GM18867 (cell line): ENCODE measurements at regions not wholly inside any gene's neighbourhood (a gene's known extent, or its start where the extent isn't known, plus 50 kb on each side); places are given as distances from the start of the nearest gene placed in this dataset.
"Not testable (repeated sequence)": the region's sequence is repeated elsewhere in the genome, so short reads cannot be mapped to it uniquely, and the experiment has no call there.

ENCODE experiments used
- ATAC-seq: cut with Tn5 transposase; IDR thresholded peaks from one replicate; pipeline ENCODE4 v1.9.1; 2021; ENCODE audit warnings: mild to moderate bottlenecking, moderate library complexity; ENCODE audit not compliant: unreplicated experiment

DNA sequence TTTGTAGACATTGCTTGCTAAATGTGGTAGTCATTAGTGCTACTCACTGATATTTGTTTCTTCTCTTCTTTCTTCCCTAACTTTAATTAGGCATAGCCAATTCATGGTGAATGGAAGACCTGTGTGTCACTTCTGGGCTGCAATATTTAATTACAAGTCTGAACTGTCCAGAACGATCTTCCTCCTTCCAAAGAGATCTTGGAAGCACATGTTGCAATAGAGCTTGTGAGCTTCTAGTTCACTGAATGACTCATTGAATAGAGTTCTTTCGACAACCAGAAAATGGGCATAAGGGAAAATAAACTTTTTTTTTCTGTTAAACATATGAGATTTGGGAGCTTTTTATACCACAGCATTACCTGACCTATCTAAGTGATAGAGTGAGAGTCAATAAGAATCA is 1264.6 kb downstream of the PCDH9 start:
- no peak for ATAC-seq

DNA sequence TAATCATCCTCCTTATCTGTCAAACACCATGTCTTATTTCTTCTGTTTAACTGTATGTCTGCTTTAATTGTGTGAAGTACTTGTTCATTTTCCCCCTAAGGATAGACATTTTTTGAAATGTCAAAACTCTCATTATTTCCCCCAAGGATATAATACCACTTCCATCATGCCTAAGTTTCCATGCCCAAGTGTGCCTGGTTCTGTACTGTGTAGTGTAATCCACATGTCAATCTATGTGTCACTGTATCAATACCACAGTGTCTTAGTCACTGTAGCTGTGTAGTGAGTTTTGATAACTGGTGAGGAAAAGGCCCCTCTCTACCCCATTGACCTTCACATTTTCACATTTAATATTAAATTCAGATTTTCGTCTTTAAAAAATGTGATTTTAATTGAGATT is 1265.5 kb downstream of the PCDH9 start:
- ATAC-seq: no peak

DNA sequence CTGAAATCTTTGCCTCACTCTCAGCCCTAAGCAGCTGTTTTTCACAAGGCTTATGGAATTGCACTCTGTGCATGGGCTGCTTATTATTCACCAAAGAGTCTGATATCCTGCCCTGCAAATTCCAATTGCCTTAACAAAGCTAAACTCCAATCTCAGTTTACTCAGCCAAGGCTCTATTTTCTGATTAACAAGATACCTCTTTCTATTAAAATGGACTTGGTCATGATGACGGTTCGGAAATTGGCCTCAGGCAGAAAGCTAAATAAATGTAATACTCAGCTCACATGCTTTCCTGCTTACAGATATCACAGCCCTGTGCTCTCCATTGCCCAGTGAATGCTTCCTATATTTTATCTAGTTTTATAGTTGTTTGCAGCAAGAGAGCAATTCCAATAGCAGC is 1270.8 kb downstream of the PCDH9 start:
- ATAC-seq: no peak

DNA sequence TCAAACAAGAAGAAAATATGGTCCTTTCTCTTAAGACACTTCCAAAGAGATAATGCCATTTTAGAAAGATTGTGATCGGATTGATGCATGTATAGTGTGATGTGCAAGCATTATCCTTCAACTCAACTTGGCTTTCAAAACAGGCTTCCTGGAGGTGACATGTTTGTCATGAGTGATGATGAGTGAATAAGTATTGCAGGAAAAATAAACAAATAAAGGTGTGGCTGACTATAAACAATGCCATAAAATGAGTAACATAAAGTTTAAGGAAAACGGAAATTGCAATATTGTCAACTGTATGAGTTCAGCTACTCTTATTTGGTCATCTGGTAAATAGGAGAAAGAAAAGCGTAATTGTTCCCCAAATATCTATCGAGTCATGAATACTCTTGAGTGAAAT is 1283.7 kb downstream of the PCDH9 start:
- ATAC-seq: no peak

DNA sequence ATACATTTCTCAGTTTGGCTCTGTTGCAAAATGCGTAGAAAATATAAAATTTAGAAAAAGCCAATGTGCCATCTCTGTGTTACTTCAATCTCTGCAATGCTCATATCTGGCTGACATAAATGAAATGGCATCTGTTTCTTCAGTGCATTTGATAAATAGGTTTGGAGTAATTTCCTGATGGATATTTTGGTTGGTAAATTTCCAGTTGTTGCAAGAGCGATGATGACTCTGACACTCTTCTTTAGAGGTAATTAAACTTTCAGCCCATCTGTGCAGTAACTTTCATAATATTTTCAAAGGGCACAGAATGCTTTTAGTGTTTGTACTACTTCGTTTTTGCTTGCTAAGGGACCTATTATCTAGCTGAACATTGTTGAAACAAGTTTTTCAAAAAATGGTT is 1286.4 kb downstream of the PCDH9 start:
- ATAC-seq: no peak

DNA sequence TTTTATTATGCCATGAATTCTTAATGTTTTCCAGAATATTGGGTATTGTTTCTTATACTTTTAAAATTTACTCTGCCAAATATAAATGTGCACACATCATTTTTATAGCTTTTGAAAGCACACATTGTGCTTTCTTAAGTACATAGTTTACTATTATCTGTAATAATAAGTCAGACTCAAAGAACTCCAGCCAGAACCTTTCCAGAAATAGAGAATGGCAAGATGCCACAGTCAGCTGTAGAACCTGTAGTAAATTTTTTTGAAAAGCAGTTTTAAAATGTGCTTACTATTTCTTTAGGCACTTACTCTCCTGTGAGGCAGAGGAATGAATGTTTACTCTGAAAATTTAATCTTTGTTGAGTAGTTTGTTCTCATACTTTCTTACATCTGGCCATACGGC is 1287.1 kb downstream of the PCDH9 start:
- no peak for ATAC-seq

DNA sequence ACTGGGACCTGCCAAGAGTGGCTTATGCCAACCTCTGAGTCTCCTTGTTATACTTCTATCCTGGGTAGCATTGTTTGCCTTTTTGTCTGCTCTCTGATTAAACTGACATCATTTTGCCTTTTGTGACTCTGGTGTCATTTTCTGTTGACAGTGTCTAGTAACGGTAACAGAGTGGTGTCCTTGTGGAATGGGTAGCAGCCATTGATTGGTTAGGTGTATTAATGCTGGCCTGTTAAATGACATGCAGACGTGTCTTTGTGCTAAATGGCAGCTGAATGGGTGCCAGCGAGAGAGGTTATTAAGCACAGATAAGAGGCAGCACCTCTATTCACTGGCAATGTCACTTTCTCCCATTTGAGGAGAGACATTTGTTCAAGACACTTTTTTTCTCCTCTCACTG is 1289.4 kb downstream of the PCDH9 start:
- no peak for ATAC-seq

DNA sequence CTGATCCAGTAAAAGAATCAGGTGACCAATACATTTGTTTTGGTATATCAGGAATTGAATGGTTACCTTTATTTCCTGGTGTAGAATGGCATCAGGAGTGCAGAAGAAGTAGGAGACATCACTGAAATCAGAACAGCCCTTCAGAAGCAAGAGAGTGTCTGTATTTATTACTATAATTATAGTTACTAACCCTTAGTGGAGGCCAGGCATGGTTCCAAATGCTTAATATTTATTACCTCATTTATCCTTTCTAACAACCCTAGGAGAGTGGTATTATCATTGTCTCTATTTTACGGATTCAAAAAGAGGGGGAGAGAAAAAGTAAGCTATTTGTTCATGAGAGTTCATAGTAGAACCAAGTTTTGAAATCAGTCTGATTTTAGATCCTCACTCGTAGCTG is 1292.9 kb downstream of the PCDH9 start:
- no peak for ATAC-seq

DNA sequence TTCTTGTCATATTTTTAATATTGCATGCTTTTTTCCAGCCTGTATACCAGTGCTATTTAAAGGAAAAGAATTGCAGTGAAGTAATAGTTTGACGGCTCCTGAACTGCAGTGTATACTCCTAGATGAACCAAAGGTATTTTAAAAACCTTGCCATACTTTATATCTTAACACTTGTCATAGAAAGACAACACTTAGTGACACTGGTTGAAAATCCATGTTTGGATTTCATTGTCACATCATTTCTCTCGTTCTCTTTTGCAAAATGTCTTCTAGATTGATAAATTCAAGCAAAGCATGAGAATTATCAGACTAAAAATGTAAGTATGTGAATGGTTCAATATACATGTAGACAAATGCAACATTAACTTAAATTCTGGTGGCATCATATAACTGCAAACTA is 1293.9 kb downstream of the PCDH9 start:
- no peak for ATAC-seq

DNA sequence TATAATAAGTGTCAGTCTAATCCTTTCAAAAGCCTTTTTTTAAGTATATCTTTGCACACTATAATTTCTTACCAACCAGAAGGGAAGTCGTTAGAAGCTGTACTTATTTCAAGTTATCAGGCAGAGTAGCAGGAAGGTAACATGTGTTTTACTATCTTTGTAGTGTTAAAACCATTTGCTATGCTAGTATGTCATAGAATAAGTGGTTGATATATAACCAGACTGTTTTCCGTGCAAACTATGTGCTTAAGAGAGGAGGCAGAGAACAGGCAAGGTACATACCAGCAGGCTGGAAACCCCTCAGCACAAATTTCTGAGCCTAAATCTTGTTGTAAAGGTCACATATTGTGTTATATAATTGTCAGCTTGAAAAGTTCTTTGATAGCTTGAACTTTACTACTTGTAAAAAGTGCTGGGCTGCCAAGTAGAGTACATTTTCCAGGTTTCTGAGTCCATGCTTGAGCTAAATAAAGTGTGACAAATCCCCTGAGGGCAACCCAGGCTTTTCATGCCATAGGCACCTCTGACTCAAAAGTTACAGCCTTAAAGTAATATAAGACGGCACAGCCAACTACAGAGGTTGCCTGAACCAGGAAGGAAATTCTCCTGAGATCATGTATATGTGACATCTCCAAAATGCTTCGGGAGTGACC is 1297.4 kb downstream of the PCDH9 start:
- no peak for ATAC-seq

DNA sequence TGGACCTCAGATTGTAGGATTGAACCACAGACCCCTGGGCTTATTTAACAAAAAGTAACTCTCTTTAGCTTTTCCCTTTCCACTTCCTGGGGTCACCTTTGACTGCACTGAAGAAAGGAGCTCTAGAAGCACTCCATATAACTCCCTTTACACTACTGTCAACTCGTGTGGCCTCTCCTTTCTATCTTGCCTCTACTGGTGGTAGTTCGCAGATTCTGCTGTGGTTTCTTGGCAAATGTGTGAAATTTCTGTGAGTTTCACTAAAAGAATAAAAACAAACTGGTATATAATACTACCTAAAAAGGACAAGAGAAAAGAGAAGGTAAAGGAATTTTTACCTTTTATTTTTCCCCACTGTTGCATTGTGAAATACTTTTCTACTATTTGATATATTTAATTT is 1298.1 kb downstream of the PCDH9 start:
- no peak for ATAC-seq

DNA sequence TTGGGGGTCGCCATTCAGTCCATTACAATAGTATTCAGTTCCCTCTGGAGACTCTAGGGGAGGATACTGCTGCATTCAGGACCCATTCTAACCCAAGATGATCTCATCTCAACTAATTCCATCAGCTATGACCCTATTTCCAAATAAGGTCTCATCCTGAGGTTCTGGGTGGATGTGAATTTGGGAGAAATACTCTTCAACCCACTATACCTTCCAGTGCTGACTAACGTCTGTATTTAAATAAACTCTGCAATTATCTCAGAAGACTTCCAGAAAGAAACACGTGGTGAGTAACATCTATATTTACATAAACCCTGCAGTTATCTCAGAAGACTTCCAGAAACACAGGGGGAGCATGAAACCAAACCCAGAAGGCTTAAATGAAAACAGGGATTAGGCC is 1300.7 kb downstream of the PCDH9 start:
- ATAC-seq: no peak

DNA sequence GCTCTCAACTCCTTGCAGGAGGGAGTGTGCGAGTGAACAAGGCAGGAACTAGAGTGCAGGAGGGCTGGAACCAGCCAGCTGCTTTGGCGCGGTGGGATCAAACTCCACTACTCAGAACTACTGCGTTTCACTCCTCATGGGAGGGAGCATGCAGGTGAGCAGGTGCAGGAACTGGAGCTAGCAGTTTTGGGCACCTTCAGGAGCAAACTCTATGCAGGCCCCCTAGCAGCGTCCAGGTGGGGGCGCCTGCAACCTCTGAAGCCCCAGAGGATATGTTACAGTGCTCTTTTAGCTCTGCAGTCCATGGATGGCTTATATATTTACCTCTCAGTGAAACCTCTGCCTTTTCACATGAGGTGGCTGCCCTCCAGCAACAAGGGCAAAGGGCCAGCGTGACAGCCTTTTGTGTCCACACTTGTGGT is 1303.4 kb downstream of the PCDH9 start:
- ATAC-seq: no peak

DNA sequence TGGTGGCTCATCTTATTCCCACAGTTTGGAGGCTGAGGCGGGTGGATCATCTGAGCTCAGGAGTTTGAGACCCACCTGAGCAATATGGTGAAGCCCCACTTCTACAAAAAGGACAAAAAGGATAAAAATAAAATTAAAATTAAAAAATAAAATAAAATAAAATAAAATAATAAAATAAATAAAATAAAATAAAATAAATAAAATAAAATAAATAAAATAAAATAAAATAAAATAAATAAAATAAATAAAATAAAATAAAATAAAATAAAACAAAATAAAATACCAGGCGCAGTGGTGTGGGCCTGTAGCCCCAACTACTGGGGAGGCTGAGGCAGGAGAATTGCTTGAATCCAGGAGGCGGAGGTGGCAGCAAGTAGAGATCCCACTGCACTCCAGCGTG is 1307.3 kb downstream of the PCDH9 start:
- not testable (repeated sequence) for ATAC-seq

DNA sequence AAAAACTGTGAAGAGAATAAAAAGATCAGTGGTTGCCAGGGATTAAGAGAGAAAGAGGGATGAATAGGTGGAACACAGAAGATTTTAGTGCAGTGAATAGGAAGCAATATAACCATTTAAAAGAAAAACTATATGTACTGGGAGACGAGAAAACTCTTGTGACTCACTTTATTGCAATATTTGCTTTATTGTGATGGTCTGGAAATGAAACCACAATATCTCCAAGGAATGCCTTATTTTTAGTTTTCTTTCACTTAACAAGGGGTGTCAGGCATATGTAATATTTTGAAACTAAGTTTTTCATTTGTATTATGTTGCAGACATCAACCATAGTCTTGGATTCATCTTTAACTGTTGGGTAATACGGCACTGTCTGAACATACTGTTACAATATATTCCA is 1308.2 kb downstream of the PCDH9 start:
- ATAC-seq: no peak

DNA sequence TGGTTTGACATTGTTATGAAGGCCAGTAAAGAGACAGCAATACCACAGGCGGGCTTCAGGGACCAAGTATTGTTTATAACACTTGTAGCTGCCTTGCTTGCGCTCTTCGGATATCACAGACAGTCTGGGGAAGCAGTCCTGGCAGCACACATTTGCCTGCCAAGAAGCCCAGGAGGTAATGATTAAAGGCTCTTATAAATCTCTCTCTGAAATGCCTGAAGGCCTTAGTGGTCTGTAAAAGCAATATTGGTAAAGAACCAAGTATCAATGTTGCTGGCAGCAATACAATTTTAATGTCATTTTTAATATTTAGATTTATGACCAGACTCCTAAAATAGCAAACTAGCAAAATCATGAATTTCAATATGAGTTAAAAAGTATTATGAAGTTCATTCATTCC is 1312.4 kb downstream of the PCDH9 start:
- ATAC-seq: no peak

DNA sequence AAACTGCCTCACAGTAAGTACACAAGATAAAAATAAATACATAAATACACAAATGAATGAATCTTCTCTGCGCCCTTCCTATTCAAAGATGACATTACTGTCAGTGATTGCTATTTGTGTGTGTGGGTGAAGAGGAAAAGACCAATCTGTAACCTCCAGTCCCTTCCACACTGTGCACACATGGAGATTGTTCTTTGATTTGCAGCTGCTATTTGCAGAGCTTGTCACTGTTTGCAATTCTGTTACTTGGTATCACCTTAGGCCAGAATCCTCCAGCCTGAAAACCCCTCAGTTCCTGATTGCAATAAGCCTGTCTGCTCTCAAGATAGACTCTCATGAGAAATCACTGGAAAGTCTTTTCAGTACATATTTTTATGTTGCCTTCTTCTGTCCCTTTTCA is 1314.9 kb downstream of the PCDH9 start:
- ATAC-seq: no peak

DNA sequence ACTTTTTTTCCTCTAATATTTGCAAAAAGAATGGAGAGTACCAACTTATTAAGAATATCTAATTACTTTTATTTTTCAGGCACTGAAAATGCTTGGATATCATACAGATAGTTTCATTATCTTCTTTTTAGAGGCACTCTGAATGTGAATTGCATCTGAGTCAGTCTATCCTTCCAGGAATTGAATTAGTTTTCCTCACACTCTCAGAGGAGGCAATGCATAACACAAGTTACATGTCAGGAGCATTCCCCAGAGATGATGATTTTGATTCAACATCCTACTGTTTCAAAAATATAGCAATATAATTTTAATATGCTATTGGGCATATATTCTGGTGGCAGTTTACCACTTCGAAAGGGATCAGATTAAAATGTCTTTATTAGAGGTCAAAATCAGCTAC is 1315.4 kb downstream of the PCDH9 start:
- no peak for ATAC-seq

DNA sequence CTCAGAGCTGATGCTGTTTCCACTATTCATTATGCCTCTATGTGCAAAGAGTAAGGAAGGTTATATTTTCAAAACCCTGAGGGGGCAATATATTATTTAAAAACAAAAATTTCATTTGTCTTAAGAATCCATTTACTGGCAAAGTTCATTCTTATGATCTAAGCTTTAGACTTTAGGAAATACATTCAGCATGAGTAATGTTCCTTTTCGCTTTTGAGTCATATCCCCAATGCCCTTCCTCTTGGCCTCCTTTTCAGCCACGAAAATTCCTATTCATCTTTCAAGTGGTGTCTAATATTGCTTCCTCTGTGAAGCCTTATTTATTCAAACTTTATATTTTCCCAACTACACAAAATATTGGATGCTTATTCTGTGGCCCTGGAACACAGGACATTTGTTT is 1317.0 kb downstream of the PCDH9 start:
- no peak for ATAC-seq

DNA sequence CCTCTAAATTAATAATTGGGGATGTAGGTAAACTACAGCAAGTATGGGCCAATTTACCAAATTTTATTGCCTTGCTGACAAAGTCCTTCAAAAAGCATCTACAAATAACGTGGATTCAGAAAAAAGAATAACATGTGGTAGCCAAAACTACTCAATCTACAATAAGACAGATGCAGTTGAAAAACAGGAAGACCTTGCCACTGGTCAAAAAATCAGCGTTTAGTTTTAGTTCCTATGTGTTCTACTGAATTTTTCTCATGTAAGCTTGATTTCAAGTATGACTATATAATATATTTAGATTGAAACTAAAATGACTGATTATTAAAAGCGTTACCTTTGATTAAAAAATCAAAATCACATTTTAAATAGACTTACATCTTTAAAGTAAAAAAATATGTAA is 1317.6 kb downstream of the PCDH9 start:
- ATAC-seq: no peak

DNA sequence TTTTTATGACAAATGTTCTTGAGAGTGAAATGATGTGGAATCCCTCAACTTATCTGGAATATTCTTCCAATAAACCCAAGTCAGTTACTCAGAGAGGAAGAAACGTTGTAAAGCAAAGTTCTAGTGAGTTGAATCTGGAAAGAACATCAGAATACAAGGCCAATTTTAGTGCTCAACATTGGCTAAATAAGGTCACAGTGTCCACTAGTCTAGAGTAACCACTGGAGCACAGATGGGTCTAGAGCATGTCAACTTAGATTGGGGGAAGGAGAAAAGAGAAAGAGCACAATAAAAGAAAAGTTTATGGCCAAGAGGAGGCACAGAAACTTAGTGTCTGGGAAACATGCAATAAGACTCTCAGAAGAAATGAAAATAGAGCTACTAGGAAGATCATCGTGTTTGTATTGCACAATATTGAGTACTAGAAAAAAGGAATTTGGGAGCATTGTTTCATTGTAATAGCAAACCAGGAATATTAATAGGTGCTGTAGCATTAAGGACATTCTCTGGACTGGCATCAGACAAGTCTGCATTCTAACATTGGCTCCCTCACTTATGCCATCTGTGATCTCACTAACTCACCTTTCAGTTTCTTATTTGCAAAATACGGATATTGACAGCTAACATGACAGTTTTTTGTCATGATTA is 1318.5 kb downstream of the PCDH9 start:
- ATAC-seq: no peak

DNA sequence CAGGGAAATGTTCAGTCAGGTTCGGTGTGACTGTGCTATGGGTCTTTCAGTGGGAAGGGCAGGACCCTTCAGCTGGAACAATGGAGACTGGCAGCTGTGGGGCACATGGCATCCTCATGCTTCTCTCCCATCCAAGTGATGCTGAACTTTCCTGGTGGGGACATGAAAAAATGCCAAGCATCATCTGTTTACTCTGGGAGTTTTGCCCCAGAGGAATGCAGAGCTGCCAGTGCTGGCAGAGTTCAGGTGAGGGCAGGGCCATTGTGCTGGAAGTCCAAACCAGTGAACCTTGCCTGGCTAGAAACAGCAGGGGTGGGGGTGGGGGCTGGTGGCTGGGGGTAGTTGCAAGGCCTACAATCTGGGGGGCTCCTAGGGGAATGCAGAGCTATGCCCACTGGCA is 1320.6 kb downstream of the PCDH9 start:
- no peak for ATAC-seq
